Right kidney (tissue), 1 donor: ENCODE measurements at regions not wholly inside any gene's neighbourhood (a gene's known extent, or its start where the extent isn't known, plus 50 kb on each side); places are given as distances from the start of the nearest gene placed in this dataset.
"Not testable (repeated sequence)": the region's sequence is repeated elsewhere in the genome, so short reads cannot be mapped to it uniquely, and the experiment has no call there.

ENCODE experiments used
- DNase-seq: peaks from one replicate; pipeline ENCODE4 v3.0.0-alpha.2; 2016

GRCh38 chr4:112049119-112049518 is 96.1 kb upstream of the FAM241A start:
- DNase-seq: not testable (repeated sequence)

DNA sequence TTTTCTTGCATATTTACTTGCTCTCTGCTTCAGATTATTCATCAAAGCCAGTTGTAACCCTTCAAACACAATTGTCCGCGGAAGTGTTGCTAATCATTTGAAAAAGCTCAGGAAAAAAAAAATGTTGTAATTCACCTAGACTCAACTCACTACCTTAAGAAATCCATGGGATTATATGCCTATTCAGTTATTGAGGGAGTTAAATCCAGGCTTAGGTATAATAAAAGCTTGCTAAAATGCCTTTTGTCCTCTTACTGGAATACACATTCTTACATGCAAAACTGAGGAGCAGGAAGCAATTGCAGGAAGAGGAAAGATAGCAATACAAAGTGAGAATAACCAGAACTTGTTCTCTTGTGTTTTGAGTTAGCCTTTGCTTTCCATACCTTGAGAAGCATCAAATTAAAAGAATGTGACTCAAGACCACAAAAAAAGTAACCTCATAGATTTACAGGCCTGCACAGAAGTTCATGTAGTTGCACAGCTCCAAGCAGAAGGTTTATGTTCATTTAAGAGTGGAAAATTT is 91.4 kb upstream of the FAM241A start:
- DNase-seq: no peak

- no peak for DNase-seq
These were observed 90.2 kb upstream of the FAM241A start for GRCh38 chr4:112055100-112055499.

- no peak for DNase-seq
These were observed 87.8 kb upstream of the FAM241A start for GRCh38 chr4:112057470-112057869.

DNA sequence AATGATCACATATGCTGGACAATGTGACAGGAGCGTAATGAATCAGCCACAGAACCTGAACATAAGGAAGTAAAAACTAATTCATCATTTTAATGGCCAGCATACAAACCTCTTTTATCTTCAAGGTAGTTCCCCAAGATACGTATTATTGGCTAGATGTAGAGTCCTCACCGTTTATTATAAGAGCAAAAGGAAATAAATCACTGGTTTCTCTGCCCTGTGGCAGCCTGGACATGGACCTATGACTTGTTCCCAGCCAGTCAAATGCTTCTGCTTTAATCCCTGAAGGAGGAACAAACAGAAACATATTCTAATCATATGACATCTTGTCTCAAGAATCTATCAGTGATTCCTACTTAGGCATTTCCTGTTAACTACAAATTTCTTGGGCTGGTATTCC is 86.8 kb upstream of the FAM241A start:
- no peak for DNase-seq

- no peak for DNase-seq
These were observed 85.0 kb upstream of the FAM241A start for GRCh38 chr4:112060212-112060611.

GRCh38 chr4:112061207-112061817 is 83.9 kb upstream of the FAM241A start:
- no peak for DNase-seq

GRCh38 chr4:112063260-112063659 is 82.0 kb upstream of the FAM241A start:
- no peak for DNase-seq

DNA sequence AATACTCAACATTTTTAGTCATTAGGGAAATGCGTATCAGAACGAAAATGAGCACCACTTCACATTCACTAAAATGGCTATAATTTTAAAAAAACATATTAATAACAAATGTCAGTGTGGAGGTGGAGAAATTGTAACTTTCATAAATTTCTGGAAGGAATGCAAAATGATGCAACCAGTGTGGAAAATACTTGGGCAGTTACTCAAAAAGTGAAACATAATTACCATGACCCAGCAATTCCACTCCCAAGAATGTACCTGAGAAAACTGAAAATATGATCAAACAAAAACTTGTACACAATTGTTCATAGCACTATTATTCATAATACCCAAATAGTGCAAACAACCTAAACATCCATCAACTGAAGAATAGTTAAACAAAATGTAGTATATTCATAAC is 76.1 kb upstream of the FAM241A start:
- DNase-seq: no peak

GRCh38 chr4:112073181-112073580 is 72.1 kb upstream of the FAM241A start:
- DNase-seq: no peak

DNA sequence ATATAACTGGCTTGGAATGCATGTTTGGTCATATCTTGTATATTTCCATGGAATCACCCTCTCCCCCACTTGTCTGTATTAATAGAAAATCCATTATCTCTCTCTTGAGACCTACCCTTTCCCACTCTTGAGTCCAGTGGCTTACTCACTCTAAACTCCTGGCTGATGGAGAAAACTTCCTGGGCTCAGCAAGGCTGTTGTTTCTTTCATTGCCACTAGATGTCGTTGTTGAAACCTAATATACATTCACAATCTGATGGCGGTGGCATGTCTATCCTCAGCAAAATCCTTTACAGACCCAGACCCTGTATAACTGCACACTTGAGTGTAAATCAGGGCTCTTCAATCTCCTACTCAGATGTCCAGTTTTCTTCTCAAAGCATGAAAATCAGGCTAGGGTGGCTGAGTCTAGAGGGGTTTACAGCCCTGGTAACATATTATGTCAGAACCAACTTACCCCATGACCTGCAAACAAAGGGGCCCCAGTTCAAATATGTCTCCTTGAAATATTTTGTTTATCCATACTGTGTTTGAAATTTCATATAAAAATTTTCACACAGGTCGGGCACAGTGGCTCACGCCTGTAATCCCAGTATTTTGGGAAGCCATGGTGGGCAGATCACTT is 70.0 kb upstream of the FAM241A start:
- peak; percentile 9 for DNase-seq

DNA sequence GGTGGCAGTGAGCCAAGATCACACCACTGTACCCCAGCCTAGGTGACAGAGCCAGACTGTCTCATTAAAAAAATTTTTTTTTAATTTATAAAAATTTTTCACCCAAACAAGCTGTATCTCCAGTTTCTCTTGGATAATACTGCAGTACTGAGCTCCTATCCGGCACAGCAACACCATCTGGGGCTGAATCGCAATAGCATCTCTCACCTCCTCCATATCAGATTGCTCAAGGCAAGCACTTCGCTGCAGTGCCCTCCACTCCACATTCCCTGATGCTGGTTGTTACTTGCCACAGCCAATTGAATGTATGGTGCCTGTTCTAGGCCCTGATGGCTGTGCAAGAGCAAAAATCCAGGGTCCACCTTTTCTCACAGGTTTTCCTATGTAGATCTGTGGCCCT is 69.3 kb upstream of the FAM241A start:
- no peak for DNase-seq

GRCh38 chr4:112076919-112077608 is 68.2 kb upstream of the FAM241A start:
- DNase-seq: no peak

- no peak for DNase-seq
These were observed 67.5 kb upstream of the FAM241A start for GRCh38 chr4:112077743-112078142.

DNA sequence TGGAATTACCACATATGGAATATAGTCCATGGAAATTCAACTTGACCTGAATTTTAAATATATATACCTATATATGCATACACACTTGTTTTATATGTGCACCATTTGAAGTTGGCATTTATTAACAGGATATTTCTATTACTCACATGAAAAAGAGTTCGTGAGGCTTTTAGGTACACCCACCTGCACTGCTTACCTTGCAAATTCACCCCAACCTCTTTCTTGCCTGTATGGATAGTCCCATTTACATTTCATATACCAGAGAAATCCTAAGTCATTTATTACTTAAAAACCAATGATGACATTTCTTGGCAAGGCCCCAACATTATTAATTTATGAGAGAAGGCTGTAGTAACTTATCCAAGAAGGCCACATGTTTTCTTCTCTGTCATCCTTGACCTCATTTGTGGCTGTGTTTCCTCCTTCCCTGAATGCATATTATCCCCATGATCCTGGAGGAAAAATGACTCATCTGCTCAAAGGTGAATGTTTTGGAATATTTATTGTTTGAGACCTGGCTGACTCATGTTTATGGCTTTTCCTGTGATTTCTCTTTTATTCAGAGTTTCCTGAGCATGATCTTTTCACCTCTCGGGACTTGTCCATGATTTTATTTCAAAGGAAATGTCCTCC is 62.2 kb upstream of the FAM241A start:
- DNase-seq: no peak

GRCh38 chr4:112083587-112084347 is 61.5 kb upstream of the FAM241A start:
- no peak for DNase-seq

DNA sequence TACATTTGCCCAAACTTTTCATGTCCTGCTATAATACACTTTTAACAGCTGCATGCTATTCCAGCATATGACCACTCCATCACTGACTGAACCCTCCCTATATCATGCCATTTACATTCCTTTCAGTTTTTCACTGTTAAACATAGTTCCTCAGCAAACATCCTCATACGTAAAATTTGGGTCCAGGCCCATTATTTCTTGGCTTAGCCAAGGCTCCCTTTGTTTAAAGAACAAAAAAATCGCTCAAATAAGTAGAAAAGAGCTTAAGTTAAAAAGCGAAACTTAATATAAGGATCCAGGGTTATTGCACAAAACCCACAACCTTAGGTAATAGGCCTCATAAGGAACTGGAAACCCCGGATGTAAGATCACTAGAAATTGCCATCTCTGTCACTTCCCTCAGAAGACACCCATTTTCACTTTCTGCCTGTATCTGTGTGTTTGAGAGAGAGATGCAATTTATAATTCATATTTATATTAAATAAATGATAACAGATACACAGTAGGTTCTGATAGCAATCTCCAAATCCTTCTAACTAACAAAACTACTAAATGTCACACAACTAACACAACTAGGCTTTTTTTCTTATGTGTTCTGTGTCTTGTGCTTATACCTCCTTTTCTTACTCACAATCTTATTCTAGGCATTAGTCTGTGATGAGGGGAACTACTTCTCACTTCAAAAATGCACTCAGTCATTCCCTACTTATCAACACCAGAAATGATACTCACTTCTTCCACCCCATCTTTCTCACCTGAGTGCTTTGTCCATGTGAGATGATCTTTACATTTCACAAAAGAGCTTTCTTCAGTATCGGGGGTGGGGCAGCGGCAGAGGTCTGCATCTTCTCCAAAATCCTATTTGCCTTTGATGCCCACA is 59.9 kb upstream of the FAM241A start:
- no peak for DNase-seq

DNA sequence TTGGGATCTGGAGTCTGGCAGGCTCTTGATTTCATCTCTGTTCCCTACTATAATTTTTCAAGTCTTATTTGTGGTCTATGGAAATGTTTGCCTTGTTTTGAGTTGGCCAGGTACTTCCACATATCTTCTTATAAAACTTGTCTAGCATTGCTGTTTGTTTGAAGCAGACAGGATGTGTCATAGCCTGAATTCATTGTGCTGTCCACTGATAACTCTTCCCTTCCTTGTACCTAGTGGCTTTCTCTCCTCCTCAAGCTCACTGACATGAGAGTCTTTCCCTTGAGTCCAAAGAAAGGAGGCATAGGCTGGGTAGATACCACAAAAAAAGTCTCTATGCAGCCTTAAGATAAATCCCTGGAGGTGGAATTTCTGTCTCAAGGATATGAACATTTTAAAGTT is 59.2 kb upstream of the FAM241A start:
- DNase-seq: no peak

- not testable (repeated sequence) for DNase-seq
These were observed 58.6 kb upstream of the FAM241A start for GRCh38 chr4:112086661-112087060.

DNA sequence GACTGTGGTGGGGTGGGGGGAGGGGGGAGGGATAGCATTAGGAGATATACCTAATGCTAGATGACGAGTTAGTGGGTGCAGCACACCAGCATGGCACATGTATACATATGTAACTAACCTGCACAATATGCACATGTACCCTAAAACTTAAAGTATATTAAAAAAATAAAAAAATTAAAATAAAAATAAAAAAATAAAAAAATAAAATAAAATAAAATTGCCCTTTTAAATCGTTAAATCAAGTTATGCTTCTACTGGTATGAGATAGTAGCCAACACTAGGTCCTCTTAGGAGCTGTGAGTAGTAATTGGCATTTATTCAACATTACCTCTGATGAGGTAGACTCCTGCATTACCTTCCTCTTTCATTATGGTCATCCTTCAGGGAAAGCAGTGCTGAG is 52.9 kb upstream of the FAM241A start:
- DNase-seq: not testable (repeated sequence)

DNA sequence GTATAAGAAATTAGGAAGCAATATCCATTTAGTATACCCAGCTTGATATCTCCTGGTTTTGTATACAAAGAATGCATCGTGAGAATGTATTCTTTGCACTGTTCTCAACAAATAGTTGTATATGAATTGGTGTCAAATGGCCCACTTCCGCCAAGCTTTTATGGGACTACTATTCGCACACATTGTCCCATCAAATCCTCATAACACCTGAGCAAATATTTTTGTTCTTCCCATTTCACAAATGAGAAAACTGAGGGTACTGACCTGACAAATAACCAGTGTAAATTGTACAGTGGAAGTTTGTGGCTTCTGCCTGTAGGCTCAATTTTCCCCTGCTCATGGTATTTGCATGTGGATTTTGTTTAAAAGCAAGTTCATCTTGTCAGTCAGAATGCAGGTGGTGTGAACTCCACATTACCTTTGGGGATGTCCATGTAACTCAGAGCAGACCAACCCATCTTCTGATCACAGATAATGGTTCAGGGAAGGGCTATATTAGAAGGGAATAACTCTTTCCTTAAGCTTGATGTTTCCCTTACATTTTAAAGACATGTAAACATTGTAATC is 51.5 kb upstream of the FAM241A start:
- DNase-seq: no peak
